Sigmoid colon (tissue), 6 donors: ENCODE measurements at regions not wholly inside any gene's neighbourhood (a gene's known extent, or its start where the extent isn't known, plus 50 kb on each side); places are given as distances from the start of the nearest gene placed in this dataset.

ENCODE experiments used
- DNase-seq: peaks from one replicate; pipeline ENCODE4 v3.0.0-alpha.2; 2019
- H3K27ac ChIP-seq, 4 donors: fragments of 200-600 bp; sonication (generic); one replicate each; pipeline ENCODE4 v1.5.1; 2016 to 2019; ENCODE audit warnings: mild to moderate bottlenecking in 1 of 4
- H3K27me3 ChIP-seq, 3 donors: fragments of 200-600 bp; sonication (generic); one replicate each; pipeline ENCODE4 v1.5.1; 2019; ENCODE audit warnings: mild to moderate bottlenecking in 1 of 3
- H3K36me3 ChIP-seq, 4 donors: fragments of 200-600 bp; sonication (generic); one replicate each; pipeline ENCODE4 v1.5.1; 2016 to 2019
- H3K4me1 ChIP-seq, 4 donors: fragments of 200-600 bp; sonication (generic); one replicate each; pipeline ENCODE4 v1.5.1; 2017 to 2019
- H3K4me3 ChIP-seq, 4 donors: fragments of 200-600 bp; sonication (generic); one replicate each; pipeline ENCODE4 v1.5.1; 2017 to 2019; ENCODE audit warnings: mild to moderate bottlenecking in 2 of 4, moderate library complexity in 1 of 4
- H3K9me3 ChIP-seq, 4 donors: fragments of 200-600 bp in 3 of 4; sonication (generic) in 3 of 4; one replicate each; pipeline versions ENCODE4 v1.5.1 to v1.6.1; 2013 to 2019
- EP300 ChIP-seq, 4 donors: sonication (generic); formaldehyde crosslinking; IDR thresholded peaks; one replicate each; pipeline ENCODE4 v1.6.1; 2017; ENCODE audit warnings: antibody characterized with exemption in 4 of 4
- POLR2A ChIP-seq, 2 donors: fragments of 450-650 bp; IDR thresholded peaks; one replicate each; pipeline ENCODE4 v1.6.1; 2016; ENCODE audit warnings: antibody characterized with exemption in 2 of 2, mild to moderate bottlenecking in 2 of 2, moderate library complexity in 2 of 2
- POLR2AphosphoS5 ChIP-seq, 4 donors: sonication (generic); formaldehyde crosslinking; IDR thresholded peaks; one replicate each; pipeline ENCODE4 v1.6.1; 2017; ENCODE audit warnings: antibody characterized with exemption in 4 of 4
- whole genome bisulfite sequencing, 2 donors: extraction: QIAGEN DNeasy Blood & Tissue Kit; methylation state at CpG; one replicate each; pipeline ENCODE4 v1.1.7; 2013; 5-methylcytosine and 5-hydroxymethylcytosine counted together
- intact Hi-C: fragments of 100-400 bp; cut with DNase I; formaldehyde crosslinking; loops from one replicate; pipeline ENCODE4 v1.15.1; 2023
- TF ChIP-seq, protein P1 (sequence below), 4 experiments: fragments of 450-650 bp in 3 of 4; fragments of 200-600 bp in 1 of 4; IDR thresholded peaks; one replicate each; pipeline ENCODE4 v1.5.1; 2016 to 2019; ENCODE audit warnings: antibody characterized with exemption in 4 of 4, mild to moderate bottlenecking in 3 of 4, moderate library complexity in 2 of 4
- donor health status: healthy with polysubstance abuse.
- donor health status: healthy.

DNA sequence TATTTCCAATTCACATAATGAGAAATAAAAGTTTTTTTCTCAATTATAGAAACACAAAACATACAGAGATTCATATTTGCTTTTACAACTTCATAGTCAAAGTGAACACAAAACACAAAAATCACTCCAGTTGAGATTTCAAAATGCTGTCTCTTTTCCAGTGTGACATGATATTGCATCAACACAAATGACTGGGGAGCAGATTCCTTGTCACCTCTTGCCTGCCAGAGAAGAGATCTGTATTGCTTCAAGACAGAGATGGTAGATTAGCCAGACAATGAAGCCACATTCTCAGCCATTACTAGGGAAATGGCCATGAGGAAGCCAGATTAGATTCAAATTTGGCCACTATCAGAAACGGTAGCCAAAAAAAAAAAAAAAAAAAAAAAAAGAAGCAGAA lies 2313.1 kb upstream of the AGA start:
- Histone ChIP-seq H3K4me3 (no peak overlapping the region), H3K27ac (no peak overlapping the region), H3K36me3 (no peaks in the 10 kb centered on the region), H3K27me3 (no peaks in the 10 kb centered on the region), H3K4me1 (no peaks in the 10 kb centered on the region), H3K9me3 (no peaks in the 10 kb centered on the region)
- no peak for DNase-seq
- intact Hi-C loops = no loop called here
- 40 to 55% methylated on average over 1 of the region's 1 CpG for WGBS, 2 donors
- TF ChIP-seq, protein P1, sequence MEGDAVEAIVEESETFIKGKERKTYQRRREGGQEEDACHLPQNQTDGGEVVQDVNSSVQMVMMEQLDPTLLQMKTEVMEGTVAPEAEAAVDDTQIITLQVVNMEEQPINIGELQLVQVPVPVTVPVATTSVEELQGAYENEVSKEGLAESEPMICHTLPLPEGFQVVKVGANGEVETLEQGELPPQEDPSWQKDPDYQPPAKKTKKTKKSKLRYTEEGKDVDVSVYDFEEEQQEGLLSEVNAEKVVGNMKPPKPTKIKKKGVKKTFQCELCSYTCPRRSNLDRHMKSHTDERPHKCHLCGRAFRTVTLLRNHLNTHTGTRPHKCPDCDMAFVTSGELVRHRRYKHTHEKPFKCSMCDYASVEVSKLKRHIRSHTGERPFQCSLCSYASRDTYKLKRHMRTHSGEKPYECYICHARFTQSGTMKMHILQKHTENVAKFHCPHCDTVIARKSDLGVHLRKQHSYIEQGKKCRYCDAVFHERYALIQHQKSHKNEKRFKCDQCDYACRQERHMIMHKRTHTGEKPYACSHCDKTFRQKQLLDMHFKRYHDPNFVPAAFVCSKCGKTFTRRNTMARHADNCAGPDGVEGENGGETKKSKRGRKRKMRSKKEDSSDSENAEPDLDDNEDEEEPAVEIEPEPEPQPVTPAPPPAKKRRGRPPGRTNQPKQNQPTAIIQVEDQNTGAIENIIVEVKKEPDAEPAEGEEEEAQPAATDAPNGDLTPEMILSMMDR (IDR thresholded peaks at IDR 0.05) = no peak
- TF ChIP-seq EP300 (IDR thresholded peaks at IDR 0.05) (no peak), POLR2A (IDR thresholded peaks at IDR 0.05) (no peak), POLR2AphosphoS5 (IDR thresholded peaks at IDR 0.05) (no peak)

DNA sequence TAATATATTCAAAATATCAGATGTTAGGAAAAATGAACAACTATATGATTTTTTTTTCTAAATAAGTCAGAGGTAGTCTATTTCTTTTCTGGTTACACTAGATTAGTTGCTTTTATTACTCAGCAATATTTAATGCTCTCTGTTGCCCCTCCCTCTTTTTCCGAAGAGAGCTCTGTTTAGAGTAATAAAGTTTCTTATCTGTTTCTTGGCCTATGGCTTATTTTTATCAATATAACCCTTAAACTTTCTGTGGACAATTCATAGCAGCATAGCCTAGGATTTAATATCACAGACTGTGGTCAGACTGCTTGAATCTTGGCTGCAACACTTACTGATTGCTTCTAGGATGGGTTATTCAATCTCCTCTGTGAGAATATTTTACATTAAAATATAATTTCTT lies 2315.4 kb upstream of the AGA start:
- intact Hi-C loops = no loop called here
- no peaks in the 10 kb centered on the region for H3K27me3 ChIP-seq
- no peak for DNase-seq
- H3K4me3 ChIP-seq = no peak overlapping the region
- TF ChIP-seq, protein P1 (IDR thresholded peaks at IDR 0.05) = no peak
- TF ChIP-seq POLR2AphosphoS5 (IDR thresholded peaks at IDR 0.05) (no peak), POLR2A (IDR thresholded peaks at IDR 0.05) (no peak), EP300 (IDR thresholded peaks at IDR 0.05) (no peak)
- WGBS, 2 donors = 11 to 67% methylated on average over 1 of the region's 1 CpG
- no peaks in the 10 kb centered on the region for H3K36me3 ChIP-seq
- H3K9me3 ChIP-seq = no peaks in the 10 kb centered on the region
- no peak overlapping the region for H3K27ac ChIP-seq
- H3K4me1 ChIP-seq = no peaks in the 10 kb centered on the region

DNA sequence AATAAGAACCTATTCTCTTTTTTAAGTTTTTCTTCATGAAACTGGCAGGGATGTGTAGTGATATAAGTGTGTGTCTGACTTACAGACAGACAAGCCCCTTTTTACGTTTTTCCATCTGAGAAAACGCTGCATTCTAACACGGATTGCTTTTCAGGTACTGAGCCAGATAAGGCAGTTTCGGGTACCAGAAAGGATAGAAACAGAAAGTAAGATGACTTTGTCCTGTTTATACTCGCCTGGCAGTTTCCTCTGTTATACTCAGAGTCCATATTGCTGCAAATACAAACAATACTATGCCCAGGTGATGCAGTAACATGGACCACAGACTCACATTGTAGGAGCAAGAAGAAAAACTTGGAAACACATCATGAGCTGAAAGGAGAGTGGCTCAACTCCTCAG lies 2320.6 kb upstream of the AGA start:
- intact Hi-C loops = no loop called here

DNA sequence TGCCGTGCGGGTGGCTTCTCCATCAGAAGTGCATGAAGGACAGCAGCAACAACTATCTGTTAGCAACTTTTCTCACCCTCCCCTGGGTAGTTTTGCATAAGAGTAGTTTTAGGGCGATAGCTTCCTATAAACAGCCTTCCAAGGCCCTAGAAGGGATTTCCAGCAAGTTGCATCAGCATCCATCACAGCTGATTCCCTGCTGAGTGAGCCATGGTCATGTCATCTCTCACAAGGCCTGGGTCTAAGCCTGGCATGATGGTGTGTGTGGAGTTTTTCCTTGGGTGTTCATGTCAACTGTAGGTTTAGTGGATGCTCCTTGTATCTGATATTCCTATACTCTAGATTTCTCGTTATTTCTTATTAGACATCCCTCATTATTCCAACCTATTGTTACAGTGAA lies 2324.7 kb upstream of the AGA start:
- no peaks in the 10 kb centered on the region for H3K27me3 ChIP-seq
- H3K4me3 ChIP-seq = no peak overlapping the region
- H3K4me1 ChIP-seq = no peaks in the 10 kb centered on the region
- WGBS, 2 donors = 66 to 72% methylated on average over 4 of the region's 4 CpGs
- no peak overlapping the region for H3K27ac ChIP-seq
- no peaks in the 10 kb centered on the region for H3K9me3 ChIP-seq
- no peak for TF ChIP-seq POLR2A (IDR thresholded peaks at IDR 0.05)
- no peaks in the 10 kb centered on the region for H3K36me3 ChIP-seq
- intact Hi-C loops = no loop called here
- DNase-seq = no peak

More for the DNA sequence above, 2320.6 kb upstream of the AGA start:
- Histone ChIP-seq H3K27me3 (no peaks in the 10 kb centered on the region), H3K4me3 (no peak overlapping the region), H3K36me3 (no peaks in the 10 kb centered on the region), H3K27ac (no peak overlapping the region), H3K9me3 (no peaks in the 10 kb centered on the region), H3K4me1 (no peaks in the 10 kb centered on the region)
- no peak for TF ChIP-seq POLR2AphosphoS5 (IDR thresholded peaks at IDR 0.05)
- TF ChIP-seq POLR2A (IDR thresholded peaks at IDR 0.05) = no peak
- no peak for TF ChIP-seq EP300 (IDR thresholded peaks at IDR 0.05)
- TF ChIP-seq, protein P1 (IDR thresholded peaks at IDR 0.05) = no peak
- 77 to 82% methylated on average over 5 of the region's 5 CpGs for WGBS, 2 donors
- no peak for DNase-seq

DNA sequence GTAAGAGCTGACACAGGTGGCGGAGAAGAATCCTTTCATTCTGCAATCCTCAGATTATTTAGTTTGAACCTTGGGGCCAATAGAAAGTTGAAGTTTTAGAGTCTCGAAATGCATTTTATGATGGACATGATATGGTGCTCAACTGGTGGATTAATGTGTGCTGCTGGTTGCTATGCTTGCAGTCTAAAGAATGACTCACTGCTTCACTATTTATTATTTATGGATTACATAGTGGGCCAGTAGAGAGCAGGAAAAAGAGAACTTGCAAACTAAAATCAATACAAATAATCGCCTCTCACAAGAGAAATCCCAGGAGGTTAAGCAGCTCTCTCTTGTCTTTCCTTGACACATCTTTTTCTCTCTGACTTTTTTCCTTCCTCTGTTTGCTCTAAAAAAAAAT lies 2326.8 kb upstream of the AGA start:
- TF ChIP-seq POLR2AphosphoS5 (IDR thresholded peaks at IDR 0.05) = no peak
- TF ChIP-seq, protein P1 (IDR thresholded peaks at IDR 0.05) = no peak
- no peak for TF ChIP-seq EP300 (IDR thresholded peaks at IDR 0.05)
- no peak for TF ChIP-seq POLR2A (IDR thresholded peaks at IDR 0.05)

More for the DNA sequence above, 2326.8 kb upstream of the AGA start:
- Histone ChIP-seq H3K9me3 (no peaks in the 10 kb centered on the region), H3K27me3 (no peaks in the 10 kb centered on the region), H3K4me1 (no peaks in the 10 kb centered on the region), H3K36me3 (no peaks in the 10 kb centered on the region), H3K4me3 (no peak overlapping the region), H3K27ac (no peak overlapping the region)
- intact Hi-C loops = no loop called here
- WGBS, 2 donors = 88 to 89% methylated on average over 3 of the region's 3 CpGs
- no peak for DNase-seq
